Mesendoderm (in vitro differentiated cells): ENCODE measurements at regions not wholly inside any gene's neighbourhood (a gene's known extent, or its start where the extent isn't known, plus 50 kb on each side); places are given as distances from the start of the nearest gene placed in this dataset.
A peak's percentile ranks its signal among the peaks of the same experiment; 100 is the strongest.

Source experiments
- DNase-seq: peaks from one replicate; pipeline ENCODE4 v3.0.0; 2013
- H2AK5ac ChIP-seq: 2 replicates; pipeline ENCODE4 v1.6.1; 2013; ENCODE audit warnings: low read length, inconsistent platforms
- H2BK120ac ChIP-seq: 2 replicates; pipeline ENCODE4 v1.6.1; 2013; ENCODE audit warnings: low read depth, mild to moderate bottlenecking, low read length, moderate library complexity, mixed read lengths
- H2BK15ac ChIP-seq: replicated peaks from 2 replicates; pipeline ENCODE4 v1.6.1; 2013; ENCODE audit warnings: low read depth, mild to moderate bottlenecking, moderate library complexity
- H2BK5ac ChIP-seq: 2 replicates; pipeline ENCODE4 v1.6.1; 2013; ENCODE audit warnings: low read length, inconsistent platforms
- H3K18ac ChIP-seq: 2 replicates; pipeline ENCODE4 v1.6.1; 2013; ENCODE audit warnings: mild to moderate bottlenecking, low read length, mixed read lengths
- H3K23ac ChIP-seq: one replicate; pipeline ENCODE4 v1.6.1; 2013; ENCODE audit warnings: low read length
- H3K27ac ChIP-seq: 2 replicates; pipeline ENCODE4 v1.5.1; 2013; ENCODE audit warnings: low read depth, mild to moderate bottlenecking, inconsistent platforms, low read length, moderate library complexity
- H3K27me3 ChIP-seq: 2 replicates; pipeline ENCODE4 v1.6.1; 2013; ENCODE audit warnings: low read length, control low read depth, mild to moderate bottlenecking, inconsistent platforms; ENCODE audit not compliant: insufficient read depth, poor library complexity
- H3K36me3 ChIP-seq: 2 replicates; pipeline ENCODE4 v1.6.1; 2013; ENCODE audit warnings: low read length, inconsistent platforms; ENCODE audit not compliant: control insufficient read depth, insufficient read depth
- H3K4ac ChIP-seq: one replicate; pipeline ENCODE4 v1.6.1; 2013; ENCODE audit warnings: low read depth, mild to moderate bottlenecking, low read length, moderate library complexity
- H3K4me1 ChIP-seq: 2 replicates; pipeline ENCODE4 v1.6.1; 2013; ENCODE audit warnings: low read depth, low read length, inconsistent platforms; ENCODE audit not compliant: control insufficient read depth
- H3K4me2 ChIP-seq: 2 replicates; pipeline ENCODE4 v1.6.1; 2013; ENCODE audit warnings: low read length
- H3K4me3 ChIP-seq: 2 replicates; pipeline ENCODE4 v1.5.1; 2013; ENCODE audit warnings: mild to moderate bottlenecking, low read length
- H3K56ac ChIP-seq: one replicate; pipeline ENCODE4 v1.6.1; 2013; ENCODE audit warnings: low read length
- H3K79me1 ChIP-seq: 2 replicates; pipeline ENCODE4 v1.6.1; 2013; ENCODE audit warnings: low read length, inconsistent platforms
- H3K79me2 ChIP-seq: 2 replicates; pipeline ENCODE4 v1.6.1; 2013; ENCODE audit warnings: mild to moderate bottlenecking, low read length; ENCODE audit not compliant: control insufficient read depth, insufficient read depth
- H3K9ac ChIP-seq: 2 replicates; pipeline ENCODE4 v1.6.1; 2013; ENCODE audit warnings: low read length, inconsistent platforms
- H4K5ac ChIP-seq: one replicate; pipeline ENCODE4 v1.6.1; 2013; ENCODE audit warnings: low read length
- H4K8ac ChIP-seq: one replicate; pipeline ENCODE4 v1.6.1; 2013; ENCODE audit warnings: low read depth, mild to moderate bottlenecking, control low read depth, low read length, moderate library complexity
- WGBS: extraction: QIAGEN DNeasy Blood & Tissue Kit; methylation state at CpG from one replicate; pipeline ENCODE4 v1.1.7; 2013; ENCODE audit warnings: low lambda C conversion rate, missing lambda C conversion rate; ENCODE audit not compliant: insufficient coverage; ENCODE audit errors: extremely low coverage; 5-methylcytosine and 5-hydroxymethylcytosine counted together

- Histone ChIP-seq H3K9ac (no peak overlapping the region), H3K4me2 (no peak overlapping the region), H3K56ac (no peak overlapping the region), H2AK5ac (no peak overlapping the region), H2BK15ac (no peak overlapping the region), H3K18ac (no peak overlapping the region), H3K79me1 (no peaks in the 10 kb centered on the region), H2BK120ac (no peak overlapping the region), H4K5ac (no peak overlapping the region), H3K4ac (no peak overlapping the region), H3K27me3 (no peaks in the 10 kb centered on the region), H3K4me3 (no peak overlapping the region), H3K23ac (no peak overlapping the region), H3K36me3 (no peaks in the 10 kb centered on the region), H3K79me2 (no peaks in the 10 kb centered on the region), H3K4me1 (peaks cover 2% of the 10 kb centered on the region), H4K8ac (no peak overlapping the region), H3K27ac (no peak overlapping the region), H2BK5ac (no peak overlapping the region)
- WGBS, result no CpG with 5 or more reads among the region's 11 CpGs
- no peak for DNase-seq
These were observed 126.0 kb downstream of the RBFOX3 start for GRCh38 chr17:79484600-79485418.

DNA sequence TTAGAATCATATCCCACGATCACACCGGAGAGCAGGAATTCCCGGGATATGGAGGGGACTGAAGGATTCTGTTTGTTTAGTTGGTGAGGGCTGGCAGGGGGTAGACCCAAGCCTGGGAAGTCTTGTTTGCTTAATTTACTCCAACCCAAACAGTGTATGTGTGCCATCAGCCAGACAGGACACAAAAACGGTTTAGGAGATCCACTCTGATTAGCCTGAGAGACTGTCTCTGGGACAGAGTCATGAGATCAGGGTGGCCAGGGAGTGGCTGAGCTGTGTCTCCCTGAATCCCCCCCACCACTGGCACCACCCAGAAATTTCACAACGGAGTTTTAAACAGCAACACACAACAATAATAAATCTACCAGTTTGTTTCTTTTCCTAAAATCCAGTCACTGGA lies 127.0 kb downstream of the RBFOX3 start:
- Histone ChIP-seq H2BK15ac (no peak overlapping the region), H3K36me3 (no peaks in the 10 kb centered on the region), H3K18ac (no peak overlapping the region), H3K4me2 (no peak overlapping the region), H2BK5ac (no peak overlapping the region), H3K79me2 (no peaks in the 10 kb centered on the region), H4K5ac (no peak overlapping the region), H3K23ac (no peak overlapping the region), H3K79me1 (no peaks in the 10 kb centered on the region), H4K8ac (no peak overlapping the region), H3K9ac (no peak overlapping the region), H3K4me3 (no peak overlapping the region), H3K27me3 (no peaks in the 10 kb centered on the region), H3K4me1 (peaks cover 2% of the 10 kb centered on the region), H2AK5ac (no peak overlapping the region), H2BK120ac (no peak overlapping the region), H3K4ac (no peak overlapping the region), H3K27ac (no peak overlapping the region), H3K56ac (no peak overlapping the region)
- WGBS, result no CpG with 5 or more reads among the region's 5 CpGs
- DNase-seq, result no peak

DNA sequence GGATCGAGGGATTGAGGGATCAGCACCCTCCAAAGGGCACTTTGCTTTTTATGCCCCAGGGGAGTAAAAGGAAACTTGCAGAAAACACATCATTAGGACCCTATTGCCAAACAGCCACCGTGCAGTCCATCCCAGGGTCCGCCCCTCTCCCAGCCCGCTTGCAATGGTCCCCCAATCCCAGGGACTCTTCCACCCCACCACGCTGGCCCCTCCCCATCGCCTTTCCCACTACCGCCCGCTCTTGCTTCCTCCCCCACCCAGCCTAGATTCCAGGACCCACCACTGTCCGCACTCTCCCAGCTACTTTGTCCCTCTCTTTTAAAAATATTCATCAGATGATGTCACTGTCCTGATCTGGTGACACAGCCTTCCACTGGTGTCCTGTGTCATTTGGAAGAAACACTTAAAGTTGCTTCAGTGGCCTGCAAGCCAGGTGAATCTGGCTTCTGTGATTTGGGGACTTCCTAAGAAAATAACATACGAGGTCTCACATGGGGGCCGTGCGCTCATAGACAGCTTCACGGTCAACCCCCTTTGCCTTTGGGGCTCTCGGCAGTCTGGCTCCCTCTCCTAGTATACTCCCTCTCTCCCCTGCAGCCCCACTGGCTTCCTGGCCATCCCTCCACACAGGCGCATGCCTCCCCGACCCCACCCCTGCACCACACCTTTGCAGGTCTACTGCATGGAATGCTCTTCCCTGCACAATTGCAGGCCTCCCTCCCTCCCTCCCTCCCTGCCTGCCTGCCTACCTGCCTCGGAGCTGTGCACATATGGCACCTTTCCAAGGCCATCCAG lies 127.9 kb downstream of the RBFOX3 start:
- Histone ChIP-seq H3K18ac (no peak overlapping the region), H3K36me3 (no peaks in the 10 kb centered on the region), H3K79me1 (no peaks in the 10 kb centered on the region), H3K23ac (no peak overlapping the region), H4K8ac (no peak overlapping the region), H3K79me2 (no peaks in the 10 kb centered on the region), H2BK120ac (no peak overlapping the region), H3K4me3 (no peak overlapping the region), H2BK15ac (no peak overlapping the region), H3K9ac (no peak overlapping the region), H4K5ac (no peak overlapping the region), H3K4ac (no peak overlapping the region), H3K27ac (no peak overlapping the region), H3K56ac (no peak overlapping the region), H3K27me3 (no peaks in the 10 kb centered on the region), H3K4me2 (peak overlapping the region; percentile 36), H2BK5ac (no peak overlapping the region), H2AK5ac (no peak overlapping the region), H3K4me1 (peaks cover 2% of the 10 kb centered on the region)
- WGBS, result no CpG with 5 or more reads among the region's 17 CpGs
- DNase-seq, result peak; percentile 48

DNA sequence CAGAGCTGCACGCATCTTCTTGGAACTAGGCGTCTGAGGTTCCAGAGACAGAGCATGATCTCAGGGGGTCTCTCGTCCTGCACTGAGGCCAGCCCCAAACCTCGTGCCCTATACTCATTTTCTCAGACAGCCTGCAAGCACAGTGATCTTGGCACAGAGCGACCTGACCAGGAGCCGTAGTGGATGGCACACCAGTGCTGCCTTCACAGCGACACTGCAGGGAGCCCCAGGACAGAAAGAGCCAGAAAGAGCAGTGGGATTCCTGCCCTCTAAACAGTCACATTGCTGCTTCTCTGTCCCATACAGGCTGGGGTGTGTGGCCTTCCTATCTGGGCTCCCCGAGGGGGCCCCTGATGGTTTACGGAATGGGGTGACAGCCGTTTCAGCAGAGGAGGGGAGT lies 131.0 kb downstream of the RBFOX3 start:
- no peak overlapping the region for H3K18ac ChIP-seq
- no peak overlapping the region for H3K9ac ChIP-seq
- H3K4me3 ChIP-seq, result no peak overlapping the region
- H3K56ac ChIP-seq, result no peak overlapping the region
- H2BK5ac ChIP-seq, result no peak overlapping the region
- H3K27ac ChIP-seq, result no peak overlapping the region
- no peaks in the 10 kb centered on the region for H3K79me1 ChIP-seq
- no CpG with 5 or more reads among the region's 10 CpGs for WGBS
- H3K4me2 ChIP-seq, result no peak overlapping the region
- no peak overlapping the region for H3K23ac ChIP-seq
- no peak overlapping the region for H4K5ac ChIP-seq
- H2BK120ac ChIP-seq, result no peak overlapping the region
- no peak overlapping the region for H2BK15ac ChIP-seq
- no peaks in the 10 kb centered on the region for H3K36me3 ChIP-seq
- H3K79me2 ChIP-seq, result no peaks in the 10 kb centered on the region
- no peaks in the 10 kb centered on the region for H3K27me3 ChIP-seq
- H2AK5ac ChIP-seq, result no peak overlapping the region
- no peaks in the 10 kb centered on the region for H3K4me1 ChIP-seq
- no peak overlapping the region for H3K4ac ChIP-seq
- no peak for DNase-seq
- H4K8ac ChIP-seq, result no peak overlapping the region

DNA sequence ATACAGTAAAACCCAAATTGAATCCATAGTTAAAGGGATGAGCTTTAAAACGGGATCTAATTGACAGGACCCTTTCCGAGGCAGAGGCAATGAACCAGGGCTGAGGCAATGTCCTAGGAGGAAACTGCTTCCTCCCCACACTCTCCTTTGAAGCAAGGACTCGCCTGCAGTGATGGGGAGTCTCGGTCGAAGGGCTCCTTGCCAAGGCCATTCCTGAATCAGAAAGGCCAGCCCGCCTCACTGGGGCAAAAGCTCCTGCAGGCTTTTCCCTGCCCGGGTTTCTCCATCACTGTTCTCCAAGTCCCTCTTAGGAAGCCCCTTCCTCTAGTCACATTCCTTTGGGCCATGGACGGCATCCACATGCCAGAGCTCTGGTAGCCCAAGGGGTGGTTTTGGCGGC lies 132.0 kb downstream of the RBFOX3 start:
- Histone ChIP-seq H4K8ac (no peak overlapping the region), H3K56ac (no peak overlapping the region)

More for the DNA sequence above, 132.0 kb downstream of the RBFOX3 start:
- H3K4me1 ChIP-seq, result no peaks in the 10 kb centered on the region
- no peak overlapping the region for H3K23ac ChIP-seq
- H2AK5ac ChIP-seq, result no peak overlapping the region
- WGBS, result no CpG with 5 or more reads among the region's 9 CpGs
- no peak overlapping the region for H3K9ac ChIP-seq
- no peak overlapping the region for H3K4ac ChIP-seq
- H2BK5ac ChIP-seq, result no peak overlapping the region
- no peaks in the 10 kb centered on the region for H3K79me1 ChIP-seq
- H3K79me2 ChIP-seq, result no peaks in the 10 kb centered on the region
- no peak overlapping the region for H3K4me3 ChIP-seq
- no peak for DNase-seq
- no peak overlapping the region for H3K18ac ChIP-seq
- no peak overlapping the region for H4K5ac ChIP-seq
- H3K36me3 ChIP-seq, result no peaks in the 10 kb centered on the region
- no peak overlapping the region for H2BK15ac ChIP-seq
- no peak overlapping the region for H2BK120ac ChIP-seq
- H3K27ac ChIP-seq, result no peak overlapping the region
- no peaks in the 10 kb centered on the region for H3K27me3 ChIP-seq
- H3K4me2 ChIP-seq, result no peak overlapping the region
